T-helper 9 cell (primary cell): ENCODE measurements at regions not wholly inside any gene's neighbourhood (a gene's known extent, or its start where the extent isn't known, plus 50 kb on each side); places are given as distances from the start of the nearest gene placed in this dataset.
"Not testable (repeated sequence)": the region's sequence is repeated elsewhere in the genome, so short reads cannot be mapped to it uniquely, and the experiment has no call there.

Experiments used
- DNase-seq: peaks from one replicate; pipeline ENCODE4 v3.0.0-alpha.2; 2020

- DNase-seq: no peak
These were observed 67.5 kb upstream of the CEP85L start for GRCh38 chr6:118718903-118719302.

- no peak for DNase-seq
These were observed 66.9 kb upstream of the CEP85L start for GRCh38 chr6:118718297-118718696.

- no peak for DNase-seq
These were observed 65.7 kb upstream of the CEP85L start for GRCh38 chr6:118717106-118717505.

- not testable (repeated sequence) for DNase-seq
These were observed 64.5 kb upstream of the CEP85L start for GRCh38 chr6:118715907-118716306.

- DNase-seq: no peak
These were observed 64.0 kb upstream of the CEP85L start for GRCh38 chr6:118715376-118715775.

- DNase-seq: no peak
These were observed 63.4 kb upstream of the CEP85L start for GRCh38 chr6:118714756-118715155.

- DNase-seq: no peak
These were observed 61.6 kb upstream of the CEP85L start for GRCh38 chr6:118712969-118713368.

GRCh38 chr6:118710616-118711015 is 59.2 kb upstream of the CEP85L start:
- no peak for DNase-seq

GRCh38 chr6:118709859-118710350 is 58.5 kb upstream of the CEP85L start:
- peak; percentile 47 for DNase-seq

- no peak for DNase-seq
These were observed 57.4 kb upstream of the CEP85L start for GRCh38 chr6:118708744-118709143.

- no peak for DNase-seq
These were observed 56.7 kb upstream of the CEP85L start for GRCh38 chr6:118708055-118708454.

- DNase-seq: no peak
These were observed 55.3 kb upstream of the CEP85L start for GRCh38 chr6:118706702-118707101.

GRCh38 chr6:118705544-118706491 is 54.4 kb upstream of the CEP85L start:
- DNase-seq: no peak

- DNase-seq: no peak
These were observed 53.5 kb upstream of the CEP85L start for GRCh38 chr6:118704915-118705314.

- not testable (repeated sequence) for DNase-seq
These were observed 49.9 kb upstream of the CEP85L start for GRCh38 chr6:118701260-118701659.
